GM23338 (cell line): ENCODE measurements at regions not wholly inside any gene's neighbourhood (a gene's known extent, or its start where the extent isn't known, plus 50 kb on each side); places are given as distances from the start of the nearest gene placed in this dataset.

ENCODE experiments used
- EZH2 ChIP-seq: fragments of 200-600 bp; sonication (generic); IDR thresholded peaks from one replicate; pipeline ENCODE4 v1.8.0; 2017; ENCODE audit warnings: antibody characterized with exemption, mild to moderate bottlenecking, low read depth; ENCODE audit not compliant: unreplicated experiment
- JUNB ChIP-seq: IDR thresholded peaks from one replicate; pipeline ENCODE4 v1.6.1; 2016; ENCODE audit warnings: antibody characterized with exemption; ENCODE audit not compliant: unreplicated experiment
- POLR2AphosphoS5 ChIP-seq: IDR thresholded peaks from 2 replicates; pipeline ENCODE4 v1.6.1; 2016; ENCODE audit warnings: antibody characterized with exemption, low read depth
- STAT1 ChIP-seq: IDR thresholded peaks from one replicate; pipeline ENCODE4 v1.6.1; 2016; ENCODE audit warnings: antibody characterized with exemption; ENCODE audit not compliant: unreplicated experiment
- TF ChIP-seq, protein P1 (sequence below), 2 experiments: fragments of 200-600 bp in 1 of 2; sonication (generic) in 1 of 2; conservative IDR thresholded peaks; 2 replicates each; pipeline versions ENCODE4 v1.5.1 to v1.6.1; 2016 to 2017; ENCODE audit warnings: antibody characterized with exemption in 2 of 2, low read depth in 2 of 2, mild to moderate bottlenecking in 2 of 2, moderate library complexity in 1 of 2
- TF ChIP-seq, protein P2 (sequence below): IDR thresholded peaks from one replicate; pipeline ENCODE4 v1.6.1; 2018; ENCODE audit warnings: antibody characterized with exemption; ENCODE audit not compliant: unreplicated experiment

DNA sequence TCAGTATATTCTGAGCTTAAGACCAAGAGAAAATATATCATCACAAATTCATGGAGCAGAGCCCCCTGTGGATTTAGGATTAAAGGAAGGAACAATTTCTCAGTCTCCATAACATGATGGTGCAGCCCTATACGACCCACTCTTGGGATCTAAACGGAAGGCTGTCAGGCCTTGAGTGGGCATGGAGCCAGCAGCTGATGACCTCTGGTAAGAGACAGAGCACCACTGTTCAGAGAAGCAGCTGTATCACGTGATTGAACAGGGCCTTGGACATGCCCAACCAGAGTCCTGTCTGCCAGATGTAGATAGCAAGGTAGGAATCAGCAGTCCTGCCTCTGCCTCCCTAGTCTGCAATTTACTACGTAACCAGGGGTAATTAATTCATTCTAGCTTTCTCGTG, 259.4 kb upstream of the POU3F2 start:
- TF ChIP-seq, protein P1, sequence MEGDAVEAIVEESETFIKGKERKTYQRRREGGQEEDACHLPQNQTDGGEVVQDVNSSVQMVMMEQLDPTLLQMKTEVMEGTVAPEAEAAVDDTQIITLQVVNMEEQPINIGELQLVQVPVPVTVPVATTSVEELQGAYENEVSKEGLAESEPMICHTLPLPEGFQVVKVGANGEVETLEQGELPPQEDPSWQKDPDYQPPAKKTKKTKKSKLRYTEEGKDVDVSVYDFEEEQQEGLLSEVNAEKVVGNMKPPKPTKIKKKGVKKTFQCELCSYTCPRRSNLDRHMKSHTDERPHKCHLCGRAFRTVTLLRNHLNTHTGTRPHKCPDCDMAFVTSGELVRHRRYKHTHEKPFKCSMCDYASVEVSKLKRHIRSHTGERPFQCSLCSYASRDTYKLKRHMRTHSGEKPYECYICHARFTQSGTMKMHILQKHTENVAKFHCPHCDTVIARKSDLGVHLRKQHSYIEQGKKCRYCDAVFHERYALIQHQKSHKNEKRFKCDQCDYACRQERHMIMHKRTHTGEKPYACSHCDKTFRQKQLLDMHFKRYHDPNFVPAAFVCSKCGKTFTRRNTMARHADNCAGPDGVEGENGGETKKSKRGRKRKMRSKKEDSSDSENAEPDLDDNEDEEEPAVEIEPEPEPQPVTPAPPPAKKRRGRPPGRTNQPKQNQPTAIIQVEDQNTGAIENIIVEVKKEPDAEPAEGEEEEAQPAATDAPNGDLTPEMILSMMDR (conservative IDR thresholded peaks at IDR 0.05; ENCODE audit: low read depth in 2 of 2) = no peak
- TF ChIP-seq EZH2 (no peak), STAT1 (no peak), JUNB (no peak), POLR2AphosphoS5 (no peak)
- TF ChIP-seq, protein P2, sequence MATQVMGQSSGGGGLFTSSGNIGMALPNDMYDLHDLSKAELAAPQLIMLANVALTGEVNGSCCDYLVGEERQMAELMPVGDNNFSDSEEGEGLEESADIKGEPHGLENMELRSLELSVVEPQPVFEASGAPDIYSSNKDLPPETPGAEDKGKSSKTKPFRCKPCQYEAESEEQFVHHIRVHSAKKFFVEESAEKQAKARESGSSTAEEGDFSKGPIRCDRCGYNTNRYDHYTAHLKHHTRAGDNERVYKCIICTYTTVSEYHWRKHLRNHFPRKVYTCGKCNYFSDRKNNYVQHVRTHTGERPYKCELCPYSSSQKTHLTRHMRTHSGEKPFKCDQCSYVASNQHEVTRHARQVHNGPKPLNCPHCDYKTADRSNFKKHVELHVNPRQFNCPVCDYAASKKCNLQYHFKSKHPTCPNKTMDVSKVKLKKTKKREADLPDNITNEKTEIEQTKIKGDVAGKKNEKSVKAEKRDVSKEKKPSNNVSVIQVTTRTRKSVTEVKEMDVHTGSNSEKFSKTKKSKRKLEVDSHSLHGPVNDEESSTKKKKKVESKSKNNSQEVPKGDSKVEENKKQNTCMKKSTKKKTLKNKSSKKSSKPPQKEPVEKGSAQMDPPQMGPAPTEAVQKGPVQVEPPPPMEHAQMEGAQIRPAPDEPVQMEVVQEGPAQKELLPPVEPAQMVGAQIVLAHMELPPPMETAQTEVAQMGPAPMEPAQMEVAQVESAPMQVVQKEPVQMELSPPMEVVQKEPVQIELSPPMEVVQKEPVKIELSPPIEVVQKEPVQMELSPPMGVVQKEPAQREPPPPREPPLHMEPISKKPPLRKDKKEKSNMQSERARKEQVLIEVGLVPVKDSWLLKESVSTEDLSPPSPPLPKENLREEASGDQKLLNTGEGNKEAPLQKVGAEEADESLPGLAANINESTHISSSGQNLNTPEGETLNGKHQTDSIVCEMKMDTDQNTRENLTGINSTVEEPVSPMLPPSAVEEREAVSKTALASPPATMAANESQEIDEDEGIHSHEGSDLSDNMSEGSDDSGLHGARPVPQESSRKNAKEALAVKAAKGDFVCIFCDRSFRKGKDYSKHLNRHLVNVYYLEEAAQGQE = no peak
